Thymus (tissue), 11 donors: ENCODE measurements at regions not wholly inside any gene's neighbourhood (a gene's known extent, or its start where the extent isn't known, plus 50 kb on each side); places are given as distances from the start of the nearest gene placed in this dataset.

Source experiments
- DNase-seq, 9 donors: peaks; one replicate each; pipeline ENCODE4 v3.0.0-alpha.2; 2013; ENCODE audit warnings: low spot score in 9 of 9, low read depth in 6 of 9, missing footprints in 1 of 9
- H3K27ac ChIP-seq, 2 donors: one replicate each; pipeline ENCODE4 v1.5.1; 2013; ENCODE audit warnings: control low read depth in 1 of 2, low read depth in 1 of 2, low read length in 1 of 2, mild to moderate bottlenecking in 1 of 2, moderate library complexity in 1 of 2
- H3K27me3 ChIP-seq, 2 donors: one replicate each; pipeline ENCODE4 v1.5.1; 2013; ENCODE audit warnings: low read length in 1 of 2; ENCODE audit not compliant: control insufficient read depth in 2 of 2, insufficient read depth in 1 of 2
- H3K36me3 ChIP-seq, 2 donors: one replicate each; pipeline ENCODE4 v1.5.1; 2013; ENCODE audit warnings: low read length in 1 of 2, mild to moderate bottlenecking in 1 of 2, moderate library complexity in 1 of 2; ENCODE audit not compliant: control insufficient read depth in 2 of 2, insufficient read depth in 2 of 2
- H3K4me1 ChIP-seq, 2 donors: one replicate each; pipeline ENCODE4 v1.5.1; 2013; ENCODE audit warnings: low read length in 2 of 2; ENCODE audit not compliant: control insufficient read depth in 2 of 2, insufficient read depth in 2 of 2
- H3K4me3 ChIP-seq, 2 donors: one replicate each; pipeline ENCODE4 v1.5.1; 2013; ENCODE audit warnings: low read length in 2 of 2, control low read depth in 1 of 2, mild to moderate bottlenecking in 1 of 2
- H3K9me3 ChIP-seq, 2 donors: one replicate each; pipeline ENCODE4 v1.5.1; 2013; ENCODE audit warnings: low read length in 1 of 2, mild to moderate bottlenecking in 1 of 2; ENCODE audit not compliant: control insufficient read depth in 2 of 2, insufficient read depth in 1 of 2
- WGBS: extraction: QIAGEN DNeasy Blood & Tissue Kit; methylation state at CpG from one replicate; pipeline ENCODE4 v1.1.7; 2013; 5-methylcytosine and 5-hydroxymethylcytosine counted together
- donor health status: healthy.

- WGBS, result 98% methylated on average over 6 of the region's 6 CpGs
- Histone ChIP-seq H3K4me3 (no peak overlapping the region), H3K9me3 (no peaks in the 10 kb centered on the region), H3K36me3 (no peaks in the 10 kb centered on the region), H3K27me3 (no peaks in the 10 kb centered on the region), H3K27ac (no peak overlapping the region), H3K4me1 (peaks cover 8 to 26% of the 10 kb centered on the region in 2 donors)
- DNase-seq, result no peak
Measured at GRCh38 chr2:134770702-134771101, 51.9 kb upstream of the TMEM163 start.

- no peak for DNase-seq
- 92% methylated on average over 4 of the region's 4 CpGs for WGBS
Measured at GRCh38 chr2:134771313-134771801, 52.6 kb upstream of the TMEM163 start.

GRCh38 chr2:134772493-134773169 lies 53.8 kb upstream of the TMEM163 start:
- no peak overlapping the region for H3K27ac ChIP-seq
- no peaks in the 10 kb centered on the region for H3K27me3 ChIP-seq
- peaks cover 8 to 34% of the 10 kb centered on the region in 2 donors for H3K4me1 ChIP-seq
- no peak for DNase-seq
- H3K9me3 ChIP-seq, result no peaks in the 10 kb centered on the region
- 96% methylated on average over 8 of the region's 8 CpGs for WGBS
- H3K4me3 ChIP-seq, result no peak overlapping the region
- no peaks in the 10 kb centered on the region for H3K36me3 ChIP-seq

More at GRCh38 chr2:134771313-134771801, 52.6 kb upstream of the TMEM163 start:
- H3K4me3 ChIP-seq, result no peak overlapping the region
- H3K27ac ChIP-seq, result no peak overlapping the region
- no peaks in the 10 kb centered on the region for H3K27me3 ChIP-seq
- H3K4me1 ChIP-seq, result peaks cover 8 to 31% of the 10 kb centered on the region in 2 donors
- H3K36me3 ChIP-seq, result no peaks in the 10 kb centered on the region
- no peaks in the 10 kb centered on the region for H3K9me3 ChIP-seq

- H3K27ac ChIP-seq, result no peak overlapping the region
- DNase-seq, result peak in 1 of 9 donors; percentile 45
- WGBS, result 70% methylated on average over 7 of the region's 7 CpGs
Measured at GRCh38 chr2:134773335-134773734, 54.5 kb upstream of the TMEM163 start.

GRCh38 chr2:134773759-134774742 lies 55.3 kb upstream of the TMEM163 start:
- DNase-seq, result no peak
- peaks cover 8 to 41% of the 10 kb centered on the region in 2 donors for H3K4me1 ChIP-seq
- no peaks in the 10 kb centered on the region for H3K27me3 ChIP-seq
- no peaks in the 10 kb centered on the region for H3K36me3 ChIP-seq
- no peak overlapping the region for H3K27ac ChIP-seq
- H3K9me3 ChIP-seq, result no peaks in the 10 kb centered on the region
- H3K4me3 ChIP-seq, result no peak overlapping the region
- 94% methylated on average over 7 of the region's 7 CpGs for WGBS

More at GRCh38 chr2:134773335-134773734, 54.5 kb upstream of the TMEM163 start:
- Histone ChIP-seq H3K4me3 (no peak overlapping the region), H3K27me3 (no peaks in the 10 kb centered on the region), H3K36me3 (no peaks in the 10 kb centered on the region), H3K9me3 (no peaks in the 10 kb centered on the region), H3K4me1 (peaks cover 8 to 40% of the 10 kb centered on the region in 2 donors)

GRCh38 chr2:134774786-134775641 lies 56.2 kb upstream of the TMEM163 start:
- no peaks in the 10 kb centered on the region for H3K9me3 ChIP-seq

GRCh38 chr2:134776836-134777235 lies 58.0 kb upstream of the TMEM163 start:
- WGBS, result 98% methylated on average over 3 of the region's 3 CpGs
- H3K4me3 ChIP-seq, result no peak overlapping the region
- no peak overlapping the region for H3K27ac ChIP-seq
- no peaks in the 10 kb centered on the region for H3K9me3 ChIP-seq
- DNase-seq, result no peak
- no peaks in the 10 kb centered on the region for H3K36me3 ChIP-seq
- no peaks in the 10 kb centered on the region for H3K27me3 ChIP-seq
- H3K4me1 ChIP-seq, result peaks cover 12 to 41% of the 10 kb centered on the region in 2 donors

More at GRCh38 chr2:134774786-134775641, 56.2 kb upstream of the TMEM163 start:
- H3K36me3 ChIP-seq, result no peaks in the 10 kb centered on the region
- H3K27ac ChIP-seq, result no peak overlapping the region
- 39% methylated on average over 10 of the region's 10 CpGs for WGBS
- peak in 7 of 9 donors; percentile 9 to 67 (median 23) for DNase-seq
- peaks cover 8 to 41% of the 10 kb centered on the region in 2 donors for H3K4me1 ChIP-seq
- H3K4me3 ChIP-seq, result no peak overlapping the region
- H3K27me3 ChIP-seq, result no peaks in the 10 kb centered on the region

- Histone ChIP-seq H3K27me3 (no peaks in the 10 kb centered on the region), H3K9me3 (no peaks in the 10 kb centered on the region), H3K4me3 (no peak overlapping the region), H3K4me1 (peaks cover 14 to 41% of the 10 kb centered on the region in 2 donors), H3K27ac (no peak overlapping the region), H3K36me3 (no peaks in the 10 kb centered on the region)
- DNase-seq, result peak in 2 of 9 donors; percentile 13 to 47
- WGBS, result 88% methylated on average over 4 of the region's 4 CpGs
Measured at GRCh38 chr2:134777593-134777992, 58.8 kb upstream of the TMEM163 start.
